HAP-1 (cell line): ENCODE measurements at regions not wholly inside any gene's neighbourhood (a gene's known extent, or its start where the extent isn't known, plus 50 kb on each side); places are given as distances from the start of the nearest gene placed in this dataset.

Source experiments
- DNase-seq, 2 experiments: peaks; one replicate each; pipeline ENCODE4 v3.0.0-alpha.2; 2016 to 2020; ENCODE audit warnings: low spot score in 2 of 2
- H3K27me3 ChIP-seq: fragments of 250-450 bp; sonication (Bioruptor Pico); 2 replicates; pipeline ENCODE4 v1.5.1; 2020; ENCODE audit warnings: low read depth, mild to moderate bottlenecking, moderate library complexity
- H3K36me3 ChIP-seq: fragments of 250-450 bp; sonication (Bioruptor Pico); replicated peaks from 2 replicates; pipeline ENCODE4 v1.5.1; 2020; ENCODE audit warnings: mild to moderate bottlenecking
- H3K4me1 ChIP-seq: fragments of 250-450 bp; sonication (Bioruptor Pico); 2 replicates; pipeline ENCODE4 v1.5.1; 2020; ENCODE audit warnings: mild to moderate bottlenecking
- H3K4me3 ChIP-seq: fragments of 250-450 bp; sonication (Bioruptor Pico); 2 replicates; pipeline ENCODE4 v1.5.1; 2020; ENCODE audit warnings: mild to moderate bottlenecking, moderate library complexity
- H3K9me3 ChIP-seq: fragments of 250-450 bp; sonication (Bioruptor Pico); 2 replicates; pipeline ENCODE4 v1.5.1; 2020; ENCODE audit warnings: mild to moderate bottlenecking, moderate library complexity
- in situ Hi-C: fragments of 300-500 bp; cut with MboI; formaldehyde crosslinking; loops from 3 replicates; pipeline ENCODE4 v1.14.3; 2020; ENCODE audit warnings: low sequenced_read_pairs, inconsistent platforms, mixed read lengths

GRCh38 chr5:96242571-96242970, 190.5 kb downstream of the PCSK1 start:
- H3K36me3 ChIP-seq = no peaks in the 10 kb centered on the region
- in situ Hi-C loops = no loop called here
- no peak for DNase-seq
- no peaks in the 10 kb centered on the region for H3K9me3 ChIP-seq
- no peak overlapping the region for H3K4me3 ChIP-seq
- H3K4me1 ChIP-seq = peaks cover 4% of the 10 kb centered on the region
- H3K27me3 ChIP-seq = no peaks in the 10 kb centered on the region

GRCh38 chr5:96236831-96237230, 196.2 kb downstream of the PCSK1 start:
- no peak overlapping the region for H3K4me3 ChIP-seq
- in situ Hi-C loops = no loop called here

GRCh38 chr5:96236051-96236450, 197.0 kb downstream of the PCSK1 start:
- Histone ChIP-seq H3K9me3 (no peaks in the 10 kb centered on the region), H3K4me3 (no peak overlapping the region), H3K36me3 (no peaks in the 10 kb centered on the region), H3K4me1 (no peaks in the 10 kb centered on the region), H3K27me3 (no peaks in the 10 kb centered on the region)
- no peak for DNase-seq
- in situ Hi-C loops = no loop called here

More at GRCh38 chr5:96236831-96237230, 196.2 kb downstream of the PCSK1 start:
- Histone ChIP-seq H3K4me1 (no peaks in the 10 kb centered on the region), H3K9me3 (no peaks in the 10 kb centered on the region), H3K36me3 (no peaks in the 10 kb centered on the region), H3K27me3 (no peaks in the 10 kb centered on the region)
- DNase-seq = no peak

- H3K4me3 ChIP-seq = no peak overlapping the region
- H3K36me3 ChIP-seq = no peaks in the 10 kb centered on the region
- H3K4me1 ChIP-seq = no peaks in the 10 kb centered on the region
- DNase-seq = no peak
- H3K9me3 ChIP-seq = no peaks in the 10 kb centered on the region
- in situ Hi-C loops = no loop called here
- H3K27me3 ChIP-seq = no peaks in the 10 kb centered on the region
These were observed 197.8 kb downstream of the PCSK1 start for GRCh38 chr5:96235008-96235910.

GRCh38 chr5:96232602-96233001, 200.4 kb downstream of the PCSK1 start:
- Histone ChIP-seq H3K9me3 (no peaks in the 10 kb centered on the region), H3K4me3 (no peak overlapping the region), H3K4me1 (no peaks in the 10 kb centered on the region), H3K27me3 (no peaks in the 10 kb centered on the region), H3K36me3 (no peaks in the 10 kb centered on the region)
- DNase-seq = no peak
- in situ Hi-C loops = no loop called here

GRCh38 chr5:96229188-96229587, 203.9 kb downstream of the PCSK1 start:
- Histone ChIP-seq H3K4me1 (no peaks in the 10 kb centered on the region), H3K27me3 (no peaks in the 10 kb centered on the region), H3K4me3 (no peak overlapping the region), H3K9me3 (no peaks in the 10 kb centered on the region), H3K36me3 (no peaks in the 10 kb centered on the region)
- no peak for DNase-seq
- in situ Hi-C loops = no loop called here

GRCh38 chr5:96228408-96228807, 204.6 kb downstream of the PCSK1 start:
- in situ Hi-C loops = no loop called here
- Histone ChIP-seq H3K27me3 (no peaks in the 10 kb centered on the region), H3K4me3 (no peak overlapping the region), H3K4me1 (no peaks in the 10 kb centered on the region), H3K9me3 (no peaks in the 10 kb centered on the region), H3K36me3 (no peaks in the 10 kb centered on the region)
- DNase-seq = no peak

GRCh38 chr5:96227957-96228356, 205.1 kb downstream of the PCSK1 start:
- Histone ChIP-seq H3K36me3 (no peaks in the 10 kb centered on the region), H3K9me3 (no peaks in the 10 kb centered on the region), H3K4me1 (no peaks in the 10 kb centered on the region), H3K27me3 (no peaks in the 10 kb centered on the region), H3K4me3 (no peak overlapping the region)
- in situ Hi-C loops = no loop called here
- DNase-seq = no peak

GRCh38 chr5:96226941-96227552, 206.0 kb downstream of the PCSK1 start:
- H3K27me3 ChIP-seq = no peaks in the 10 kb centered on the region
- H3K4me3 ChIP-seq = no peak overlapping the region
- H3K36me3 ChIP-seq = no peaks in the 10 kb centered on the region
- H3K4me1 ChIP-seq = no peaks in the 10 kb centered on the region
- no peak for DNase-seq
- H3K9me3 ChIP-seq = no peaks in the 10 kb centered on the region
- in situ Hi-C loops = no loop called here

GRCh38 chr5:96222129-96222528, 210.9 kb downstream of the PCSK1 start:
- H3K4me1 ChIP-seq = no peaks in the 10 kb centered on the region
- H3K36me3 ChIP-seq = no peaks in the 10 kb centered on the region
- H3K4me3 ChIP-seq = no peak overlapping the region
- no peak for DNase-seq
- in situ Hi-C loops = no loop called here
- H3K27me3 ChIP-seq = no peaks in the 10 kb centered on the region
- no peaks in the 10 kb centered on the region for H3K9me3 ChIP-seq

GRCh38 chr5:96220610-96221390, 212.2 kb downstream of the PCSK1 start:
- no peaks in the 10 kb centered on the region for H3K9me3 ChIP-seq
- H3K36me3 ChIP-seq = no peaks in the 10 kb centered on the region
- in situ Hi-C loops = no loop called here
- H3K4me1 ChIP-seq = no peaks in the 10 kb centered on the region
- H3K4me3 ChIP-seq = no peak overlapping the region
- H3K27me3 ChIP-seq = no peaks in the 10 kb centered on the region
- no peak for DNase-seq

GRCh38 chr5:96219580-96220281, 213.3 kb downstream of the PCSK1 start:
- H3K27me3 ChIP-seq = no peaks in the 10 kb centered on the region
- no peak for DNase-seq
- no peaks in the 10 kb centered on the region for H3K4me1 ChIP-seq
- no peaks in the 10 kb centered on the region for H3K9me3 ChIP-seq
- H3K36me3 ChIP-seq = no peaks in the 10 kb centered on the region
- in situ Hi-C loops = no loop called here
- H3K4me3 ChIP-seq = no peak overlapping the region

GRCh38 chr5:96218653-96219052, 214.4 kb downstream of the PCSK1 start:
- H3K4me3 ChIP-seq = no peak overlapping the region
- no peaks in the 10 kb centered on the region for H3K27me3 ChIP-seq
- H3K36me3 ChIP-seq = no peaks in the 10 kb centered on the region
- no peak for DNase-seq
- no peaks in the 10 kb centered on the region for H3K9me3 ChIP-seq
- H3K4me1 ChIP-seq = no peaks in the 10 kb centered on the region
- in situ Hi-C loops = no loop called here
